MM.1S (cell line): ENCODE measurements at regions not wholly inside any gene's neighbourhood (a gene's known extent, or its start where the extent isn't known, plus 50 kb on each side); places are given as distances from the start of the nearest gene placed in this dataset.

Experiments
- CTCF ChIP-seq: fragments of 300-600 bp; sonication (generic); IDR thresholded peaks from 2 replicates; pipeline ENCODE4 v1.5.1; 2016; ENCODE audit warnings: antibody characterized with exemption, low read length, mixed read lengths
- EZH2 ChIP-seq: fragments of 300-600 bp; sonication (generic); optimal IDR thresholded peaks from 2 replicates; pipeline ENCODE3; 2017; ENCODE audit warnings: low read depth, mild to moderate bottlenecking, antibody characterized with exemption, low read length, mixed read lengths
- EZH2phosphoT487 ChIP-seq: fragments of 300-600 bp; sonication (generic); IDR thresholded peaks from 2 replicates; pipeline ENCODE4 v1.6.1; 2018; ENCODE audit warnings: antibody characterized with exemption, low read length

- TF ChIP-seq CTCF = no peak
- no peak for TF ChIP-seq EZH2phosphoT487
- TF ChIP-seq EZH2 = no peak
Observed at GRCh38 chr4:157754410-157754809, 418.4 kb downstream of the GASK1B start.
